ENCODE measurements at regions not wholly inside any gene's neighbourhood (a gene's known extent, or its start where the extent isn't known, plus 50 kb on each side); places are given as distances from the start of the nearest gene placed in this dataset.

- intact Hi-C loops (cut with micrococcal nuclease): no loop called here
- H3K9me3 Mint-ChIP-seq (ENCODE audit: insufficient read depth): no peaks in the 10 kb centered on the region
- Histone ChIP-seq H3K9me3 (ENCODE audit: control extremely low read depth in 1 of 3, control insufficient read depth in 2 of 3, insufficient read depth in 1 of 3, low read length in 2 of 3) (no peaks in the 10 kb centered on the region), H3K9ac (ENCODE audit: low read length) (no peak overlapping the region), H3K79me2 (ENCODE audit: control insufficient read depth, insufficient read depth, low read length) (no peaks in the 10 kb centered on the region), H2AFZ (ENCODE audit: insufficient read depth, low read depth, low read length, poor library complexity, severe bottlenecking) (no peak overlapping the region), H3K4me1 (ENCODE audit: control insufficient read depth in 2 of 2, insufficient read depth in 2 of 2, low read length in 2 of 2) (no peaks in the 10 kb centered on the region), H3K27me3 (replicated peaks in 1 of 4; ENCODE audit: control extremely low read depth in 1 of 4, control insufficient read depth in 3 of 4, insufficient read depth in 4 of 4, low read length in 3 of 4) (no peaks in the 10 kb centered on the region), H4K20me1 (ENCODE audit: control insufficient read depth, insufficient read depth, low read length, poor library complexity, severe bottlenecking) (no peaks in the 10 kb centered on the region), H3K4me3 (ENCODE audit: control extremely low read depth in 1 of 5, extremely low read depth in 1 of 5, insufficient read depth in 1 of 5, low read depth in 2 of 5, low read length in 4 of 5) (no peak overlapping the region), H3K4me2 (replicated peaks; ENCODE audit: low read depth, low read length, poor library complexity, severe bottlenecking) (no peak overlapping the region), H3K27ac (ENCODE audit: low read length in 2 of 2) (no peak overlapping the region), H3K36me3 (replicated peaks in 1 of 2; ENCODE audit: control extremely low read depth in 1 of 2, control insufficient read depth in 1 of 2, extremely low read depth in 1 of 2, insufficient read depth in 2 of 2, low read length in 1 of 2) (no peaks in the 10 kb centered on the region)
- no peak overlapping the region for H3K27ac Mint-ChIP-seq
- TF ChIP-seq EZH2 (IDR thresholded peaks at IDR 0.05; ENCODE audit: borderline replicate concordance, insufficient read depth, low read depth, low read length, poor library complexity, severe bottlenecking): no peak
- no peak for DNase-seq
- H3K27me3 Mint-ChIP-seq: no peaks in the 10 kb centered on the region
- ATAC-seq (ENCODE audit: low read depth): no peak
- no peaks in the 10 kb centered on the region for H3K4me1 Mint-ChIP-seq
- WGBS (ENCODE audit: insufficient coverage): no CpG with 5 or more reads among the region's 5 CpGs
- ChIA-PET POLR2A (no interaction called here), CTCF (no interaction called here)
- no peak overlapping the region for H3K4me3 Mint-ChIP-seq
Observed at GRCh38 chr5:165014439-165014838, 1509.0 kb downstream of the MAT2B start.

GRCh38 chr5:165015126-165015525 lies 1509.7 kb downstream of the MAT2B start:
- no peaks in the 10 kb centered on the region for H4K20me1 ChIP-seq (ENCODE audit: control insufficient read depth, insufficient read depth, low read length, poor library complexity, severe bottlenecking)
- no peak overlapping the region for H3K4me3 ChIP-seq (ENCODE audit: control extremely low read depth in 1 of 5, extremely low read depth in 1 of 5, insufficient read depth in 1 of 5, low read depth in 2 of 5, low read length in 4 of 5)
- DNase-seq (no peak), ATAC-seq (ENCODE audit: low read depth) (no peak)
- Mint-ChIP-seq H3K27me3 (no peaks in the 10 kb centered on the region), H3K27ac (no peak overlapping the region), H3K4me1 (no peaks in the 10 kb centered on the region), H3K9me3 (ENCODE audit: insufficient read depth) (no peaks in the 10 kb centered on the region), H3K4me3 (no peak overlapping the region)
- H2AFZ ChIP-seq (ENCODE audit: insufficient read depth, low read depth, low read length, poor library complexity, severe bottlenecking): no peak overlapping the region
- no peaks in the 10 kb centered on the region for H3K36me3 ChIP-seq (replicated peaks in 1 of 2; ENCODE audit: control extremely low read depth in 1 of 2, control insufficient read depth in 1 of 2, extremely low read depth in 1 of 2, insufficient read depth in 2 of 2, low read length in 1 of 2)
- no peak overlapping the region for H3K27ac ChIP-seq (ENCODE audit: low read length in 2 of 2)
- H3K27me3 ChIP-seq (replicated peaks in 1 of 4; ENCODE audit: control extremely low read depth in 1 of 4, control insufficient read depth in 3 of 4, insufficient read depth in 4 of 4, low read length in 3 of 4): no peaks in the 10 kb centered on the region
- 83% methylated on average over 1 of the region's 2 CpGs for WGBS (ENCODE audit: insufficient coverage)
- no peaks in the 10 kb centered on the region for H3K9me3 ChIP-seq (ENCODE audit: control extremely low read depth in 1 of 3, control insufficient read depth in 2 of 3, insufficient read depth in 1 of 3, low read length in 2 of 3)
- H3K4me1 ChIP-seq (ENCODE audit: control insufficient read depth in 2 of 2, insufficient read depth in 2 of 2, low read length in 2 of 2): no peaks in the 10 kb centered on the region
- no peak overlapping the region for H3K9ac ChIP-seq (ENCODE audit: low read length)
- no peak overlapping the region for H3K4me2 ChIP-seq (replicated peaks; ENCODE audit: low read depth, low read length, poor library complexity, severe bottlenecking)
- H3K79me2 ChIP-seq (ENCODE audit: control insufficient read depth, insufficient read depth, low read length): no peaks in the 10 kb centered on the region
- ChIA-PET CTCF (no interaction called here), POLR2A (no interaction called here)
- TF ChIP-seq EZH2 (IDR thresholded peaks at IDR 0.05; ENCODE audit: borderline replicate concordance, insufficient read depth, low read depth, low read length, poor library complexity, severe bottlenecking) (no peak), CTCF (IDR thresholded peaks at IDR 0.05) (no peak)
- intact Hi-C loops (cut with micrococcal nuclease): no loop called here
